GM20000 (cell line): ENCODE measurements at regions not wholly inside any gene's neighbourhood (a gene's known extent, or its start where the extent isn't known, plus 50 kb on each side); places are given as distances from the start of the nearest gene placed in this dataset.

Source experiments
- DNase-seq: peaks from one replicate; pipeline ENCODE4 v3.0.0; 2012; ENCODE audit warnings: low spot score
- CTCF ChIP-seq: IDR thresholded peaks from 2 replicates; pipeline ENCODE4 v1.5.1; 2012; ENCODE audit warnings: mild to moderate bottlenecking, control low read depth; ENCODE audit errors: extremely low read depth, missing control alignments

- no peak for TF ChIP-seq CTCF
- no peak for DNase-seq
These were observed 261.4 kb upstream of the HABP2 start for GRCh38 chr10:113291413-113291812.

- no peak for TF ChIP-seq CTCF
- no peak for DNase-seq
These were observed 260.8 kb upstream of the HABP2 start for GRCh38 chr10:113292086-113292485.

GRCh38 chr10:113292743-113293142 lies 260.1 kb upstream of the HABP2 start:
- TF ChIP-seq CTCF = no peak
- no peak for DNase-seq

- no peak for DNase-seq
- no peak for TF ChIP-seq CTCF
These were observed 259.7 kb upstream of the HABP2 start for GRCh38 chr10:113293167-113293566.

GRCh38 chr10:113294868-113295267 lies 258.0 kb upstream of the HABP2 start:
- DNase-seq = no peak
- no peak for TF ChIP-seq CTCF

GRCh38 chr10:113297226-113297625 lies 255.6 kb upstream of the HABP2 start:
- TF ChIP-seq CTCF = no peak
- DNase-seq = no peak

- no peak for DNase-seq
- no peak for TF ChIP-seq CTCF
These were observed 254.2 kb upstream of the HABP2 start for GRCh38 chr10:113298616-113299015.
